ENCODE measurements at regions not wholly inside any gene's neighbourhood (a gene's known extent, or its start where the extent isn't known, plus 50 kb on each side); places are given as distances from the start of the nearest gene placed in this dataset.

DNA sequence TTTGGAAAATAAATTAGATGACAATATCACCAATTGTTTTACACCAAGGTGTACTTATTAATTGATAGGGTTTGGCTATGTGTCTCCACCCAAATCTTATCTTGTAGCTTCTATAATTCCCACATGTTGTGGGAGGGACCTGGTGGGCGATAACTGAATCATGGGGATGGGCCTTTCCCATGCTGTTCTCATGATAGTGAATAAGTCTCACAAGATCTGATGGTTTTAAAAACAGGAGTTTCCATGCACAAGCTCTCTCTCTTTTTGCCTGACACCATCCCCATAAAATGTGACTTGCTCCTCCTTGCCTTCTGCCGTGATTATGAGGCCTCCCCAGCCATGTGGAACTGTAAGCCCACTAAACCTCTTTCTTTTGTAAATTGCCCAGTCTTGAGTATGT is 131.0 kb upstream of the LMO4 start:
- no peak for TF ChIP-seq ZNF274 (IDR thresholded peaks at IDR 0.05; ENCODE audit: low read depth, low read length)
- TF ChIP-seq YY1 (IDR thresholded peaks at IDR 0.05; ENCODE audit: insufficient read depth, insufficient read length) = no peak
- TF ChIP-seq SUZ12 (IDR thresholded peaks at IDR 0.05; ENCODE audit: extremely low read depth, insufficient read depth, insufficient read length) = no peak

Measured in NT2/D1 (cell line).